Naive thymus-derived CD4-positive, alpha-beta T cell (primary cell): ENCODE measurements at regions not wholly inside any gene's neighbourhood (a gene's known extent, or its start where the extent isn't known, plus 50 kb on each side); places are given as distances from the start of the nearest gene placed in this dataset.

Source experiments
- ATAC-seq: fragments of 150-1000 bp; cut with Tn5 transposase; 2 replicates; pipeline ENCODE4 v1.10.0; 2021; ENCODE audit warnings: mild to moderate bottlenecking, moderate library complexity
- CTCF ChIA-PET: fragments of 350-600 bp; sonication (Branson Sonifier 250); formaldehyde crosslinking; loops from one replicate; lab custom pipeline; 2021; ENCODE audit warnings: antibody characterized with exemption; lab: Charles Lee
- POLR2A ChIA-PET: fragments of 350-600 bp; sonication (Branson Sonifier 250); formaldehyde crosslinking; loops from one replicate; lab custom pipeline; 2021; ENCODE audit warnings: antibody characterized with exemption, inconsistent platforms; lab: Charles Lee
- DNase-seq, 9 donors: peaks; one replicate each; pipeline versions ENCODE4 v3.0.0 to v3.0.0-alpha.2; 2020 to 2022; ENCODE audit warnings: mixed read lengths in 1 of 9
- H3K27ac ChIP-seq: one replicate; pipeline ENCODE4 v1.7.0; 2013; ENCODE audit warnings: mild to moderate bottlenecking, low read depth, low read length, moderate library complexity
- H3K27me3 ChIP-seq, 2 donors: one replicate each; pipeline ENCODE4 v1.7.0; 2013; ENCODE audit warnings: low read length in 2 of 2, mild to moderate bottlenecking in 2 of 2, moderate library complexity in 2 of 2; ENCODE audit not compliant: control insufficient read depth in 2 of 2, insufficient read depth in 2 of 2
- H3K36me3 ChIP-seq, 3 experiments: 1 replicate in 2 of 3; 2 replicates in 1 of 3; pipeline ENCODE4 v1.7.0; 2013; ENCODE audit warnings: low read length in 3 of 3, mild to moderate bottlenecking in 3 of 3, moderate library complexity in 1 of 3; ENCODE audit not compliant: insufficient read depth in 3 of 3, control insufficient read depth in 2 of 3
- H3K4me1 ChIP-seq, 2 donors: one replicate each; pipeline ENCODE4 v1.7.0; 2013; ENCODE audit warnings: low read length in 2 of 2, mild to moderate bottlenecking in 2 of 2, moderate library complexity in 1 of 2; ENCODE audit not compliant: control insufficient read depth in 2 of 2, insufficient read depth in 2 of 2
- H3K4me3 ChIP-seq: 2 replicates; pipeline ENCODE4 v1.7.0; 2013; ENCODE audit warnings: mild to moderate bottlenecking, low read length
- H3K9me3 ChIP-seq, 3 experiments: 1 replicate in 2 of 3; 2 replicates in 1 of 3; pipeline ENCODE4 v1.7.0; 2013; ENCODE audit warnings: low read length in 3 of 3; ENCODE audit not compliant: control insufficient read depth in 2 of 3
- H3K27ac Mint-ChIP-seq, 9 donors: one replicate each; pipeline ENCODE4 v1.8.0; 2020 to 2022; ENCODE audit warnings: mixed read lengths in 9 of 9, mild to moderate bottlenecking in 8 of 9, moderate library complexity in 5 of 9, inconsistent platforms in 2 of 9
- H3K27me3 Mint-ChIP-seq, 5 donors: one replicate each; pipeline ENCODE4 v1.8.0; 2021 to 2022; ENCODE audit warnings: mixed read lengths in 5 of 5, mild to moderate bottlenecking in 1 of 5
- H3K36me3 Mint-ChIP-seq, 5 donors: one replicate each; pipeline ENCODE4 v1.8.0; 2020 to 2022; ENCODE audit warnings: mixed read lengths in 5 of 5, mild to moderate bottlenecking in 3 of 5, inconsistent platforms in 1 of 5
- H3K4me1 Mint-ChIP-seq, 7 donors: one replicate each; pipeline ENCODE4 v1.8.0; 2020 to 2022; ENCODE audit warnings: mixed read lengths in 7 of 7, mild to moderate bottlenecking in 3 of 7, inconsistent platforms in 1 of 7
- H3K4me3 Mint-ChIP-seq, 10 donors: one replicate each; pipeline ENCODE4 v1.8.0; 2020 to 2022; ENCODE audit warnings: mild to moderate bottlenecking in 10 of 10, mixed read lengths in 10 of 10, moderate library complexity in 6 of 10, inconsistent platforms in 2 of 10
- H3K9me3 Mint-ChIP-seq, 11 donors: one replicate each; pipeline ENCODE4 v1.8.0; 2020 to 2022; ENCODE audit warnings: mixed read lengths in 11 of 11, mild to moderate bottlenecking in 4 of 11, inconsistent platforms in 1 of 11, moderate library complexity in 1 of 11
- intact Hi-C, 2 donors: fragments of 100-400 bp; cut with micrococcal nuclease; formaldehyde crosslinking; loops; one replicate each; pipeline ENCODE4 v1.15.1; 2023

DNA sequence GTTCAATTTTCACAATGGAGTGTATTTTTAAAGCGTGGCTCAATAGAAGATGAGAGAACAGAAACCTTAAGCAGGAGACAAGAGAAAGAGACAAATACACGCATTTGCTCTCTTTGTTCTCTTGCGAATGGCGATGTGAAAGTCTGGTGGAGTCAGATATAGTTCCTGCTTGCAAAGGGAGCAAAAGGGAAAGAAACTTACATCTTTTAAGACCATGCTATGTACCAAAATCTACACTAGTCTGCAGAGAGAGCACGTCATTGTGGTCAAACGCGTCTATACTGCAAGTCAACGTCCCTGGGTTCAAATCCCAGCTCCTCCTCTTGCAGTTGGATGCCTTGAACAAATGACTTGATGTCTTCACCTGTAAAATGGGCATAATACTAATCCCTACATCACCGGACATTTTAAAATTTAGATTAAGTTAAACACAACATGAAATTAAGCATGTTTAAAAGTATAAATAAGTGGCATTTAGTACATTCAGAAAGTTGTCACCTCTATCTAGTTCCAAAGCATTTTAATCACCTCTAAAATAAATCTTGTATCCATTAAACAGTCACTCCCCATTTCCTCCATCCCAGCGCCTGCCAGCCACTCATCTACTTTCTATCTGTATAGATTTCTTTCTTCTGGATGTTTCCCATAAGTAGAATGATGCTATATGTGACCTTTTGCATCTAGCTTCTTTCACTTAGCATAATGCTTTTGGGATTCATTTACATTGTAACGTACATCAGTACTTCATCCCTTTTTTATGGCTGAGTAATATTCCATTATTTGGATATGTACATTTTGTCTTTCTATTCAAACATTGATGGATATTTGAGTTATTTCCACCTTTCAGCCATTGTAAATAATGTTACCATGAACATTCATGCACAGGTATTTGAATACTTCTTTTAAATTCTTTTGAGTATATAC, 406.9 kb downstream of the TMEM114 start:
- no peaks in the 10 kb centered on the region for H3K36me3 ChIP-seq
- H3K27ac ChIP-seq = no peak overlapping the region
- H3K9me3 ChIP-seq = no peaks in the 10 kb centered on the region
- no peaks in the 10 kb centered on the region for H3K4me1 ChIP-seq
- intact Hi-C loops = no loop called here
- ATAC-seq (no peak), DNase-seq (no peak)
- no peaks in the 10 kb centered on the region for H3K4me1 Mint-ChIP-seq
- H3K27me3 ChIP-seq = no peaks in the 10 kb centered on the region
- H3K4me3 ChIP-seq = no peak overlapping the region
- no peaks in the 10 kb centered on the region for H3K36me3 Mint-ChIP-seq
- H3K27me3 Mint-ChIP-seq = peaks cover 0 to 9% (median 0%) of the 10 kb centered on the region in 5 donors
- peaks cover 0 to 15% (median 5%) of the 10 kb centered on the region in 11 donors for H3K9me3 Mint-ChIP-seq
- H3K27ac Mint-ChIP-seq = no peak overlapping the region
- H3K4me3 Mint-ChIP-seq = no peak overlapping the region
- CTCF ChIA-PET = no interaction called here
- POLR2A ChIA-PET = no interaction called here

GRCh38 chr16:8182761-8183160, 407.6 kb downstream of the TMEM114 start:
- Histone ChIP-seq H3K36me3 (no peaks in the 10 kb centered on the region), H3K4me3 (no peak overlapping the region), H3K27me3 (no peaks in the 10 kb centered on the region), H3K9me3 (no peaks in the 10 kb centered on the region), H3K4me1 (no peaks in the 10 kb centered on the region), H3K27ac (no peak overlapping the region)
- DNase-seq (no peak), ATAC-seq (no peak)
- intact Hi-C loops = no loop called here
- POLR2A ChIA-PET = no interaction called here
- Mint-ChIP-seq H3K27ac (peak overlapping the region in 1 of 9 donors; percentile 51), H3K36me3 (no peaks in the 10 kb centered on the region), H3K9me3 (peaks cover 0 to 15% (median 5%) of the 10 kb centered on the region in 11 donors), H3K4me3 (no peak overlapping the region), H3K4me1 (no peaks in the 10 kb centered on the region), H3K27me3 (peaks cover 0 to 12% (median 0%) of the 10 kb centered on the region in 5 donors)
- CTCF ChIA-PET = no interaction called here

DNA sequence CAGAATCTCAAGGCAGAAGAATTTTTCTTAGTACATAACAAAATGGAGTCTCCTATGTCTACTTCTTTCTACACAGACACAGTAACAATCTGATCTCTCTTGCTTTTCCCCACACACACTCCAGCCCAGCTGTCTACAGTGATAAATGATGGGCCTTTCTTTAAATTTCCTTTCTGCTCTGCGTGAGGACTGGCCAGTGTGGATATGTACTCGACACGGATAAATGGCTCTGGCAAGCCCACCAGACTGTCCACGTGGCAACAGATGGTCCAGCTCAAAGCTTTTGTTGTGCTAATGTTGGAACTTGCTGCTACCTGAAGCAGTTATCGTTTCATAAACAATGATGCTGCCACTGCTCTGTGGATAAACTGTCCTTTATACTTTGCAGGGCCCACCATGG, 410.7 kb downstream of the TMEM114 start:
- POLR2A ChIA-PET = no interaction called here

GRCh38 chr16:8178271-8178670, 412.0 kb downstream of the TMEM114 start:
- Mint-ChIP-seq H3K4me3 (no peak overlapping the region), H3K4me1 (no peaks in the 10 kb centered on the region), H3K9me3 (peaks cover 0 to 14% (median 2%) of the 10 kb centered on the region in 11 donors), H3K36me3 (no peaks in the 10 kb centered on the region), H3K27ac (no peak overlapping the region), H3K27me3 (peaks cover 0 to 12% (median 0%) of the 10 kb centered on the region in 5 donors)
- DNase-seq (no peak), ATAC-seq (no peak)
- intact Hi-C loops = no loop called here
- no peak overlapping the region for H3K4me3 ChIP-seq
- no peaks in the 10 kb centered on the region for H3K4me1 ChIP-seq
- no peak overlapping the region for H3K27ac ChIP-seq
- no peaks in the 10 kb centered on the region for H3K36me3 ChIP-seq
- no peaks in the 10 kb centered on the region for H3K27me3 ChIP-seq
- CTCF ChIA-PET = no interaction called here
- H3K9me3 ChIP-seq = no peaks in the 10 kb centered on the region
- POLR2A ChIA-PET = no interaction called here

More for the DNA sequence above, 410.7 kb downstream of the TMEM114 start:
- no peak overlapping the region for H3K4me3 Mint-ChIP-seq
- Histone ChIP-seq H3K36me3 (no peaks in the 10 kb centered on the region), H3K9me3 (no peaks in the 10 kb centered on the region), H3K4me3 (no peak overlapping the region), H3K27me3 (no peaks in the 10 kb centered on the region), H3K27ac (no peak overlapping the region), H3K4me1 (no peaks in the 10 kb centered on the region)
- intact Hi-C loops = no loop called here
- no peaks in the 10 kb centered on the region for H3K4me1 Mint-ChIP-seq
- H3K36me3 Mint-ChIP-seq = no peaks in the 10 kb centered on the region
- ATAC-seq (no peak), DNase-seq (no peak)
- peaks cover 0 to 15% (median 3%) of the 10 kb centered on the region in 11 donors for H3K9me3 Mint-ChIP-seq
- peaks cover 0 to 12% (median 0%) of the 10 kb centered on the region in 5 donors for H3K27me3 Mint-ChIP-seq
- CTCF ChIA-PET = no interaction called here
- H3K27ac Mint-ChIP-seq = no peak overlapping the region

DNA sequence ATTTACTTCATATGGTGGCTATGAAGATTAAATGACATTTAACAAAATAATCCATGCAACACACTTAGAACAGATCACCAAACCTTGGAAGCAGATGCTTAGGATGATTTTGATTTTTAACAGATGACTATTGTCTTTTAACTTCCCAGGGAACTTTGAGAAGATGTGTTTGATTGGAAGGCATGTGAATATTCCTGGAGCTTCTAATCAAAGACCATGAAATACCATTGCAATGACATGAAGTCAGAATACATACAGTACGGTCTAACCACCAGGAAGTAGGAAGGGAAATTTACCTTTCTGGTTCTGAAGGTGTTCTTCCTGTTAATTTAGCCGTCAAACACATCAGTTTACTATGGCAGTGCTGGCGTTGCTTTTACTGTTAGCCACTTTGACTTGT, 414.9 kb downstream of the TMEM114 start:
- Histone ChIP-seq H3K27me3 (no peaks in the 10 kb centered on the region), H3K4me3 (no peak overlapping the region), H3K36me3 (no peaks in the 10 kb centered on the region), H3K9me3 (no peaks in the 10 kb centered on the region), H3K27ac (no peak overlapping the region), H3K4me1 (no peaks in the 10 kb centered on the region)
- peaks cover 0 to 12% (median 4%) of the 10 kb centered on the region in 5 donors for H3K27me3 Mint-ChIP-seq
- H3K27ac Mint-ChIP-seq = no peak overlapping the region
- CTCF ChIA-PET = no interaction called here
- peaks cover 0 to 8% (median 5%) of the 10 kb centered on the region in 11 donors for H3K9me3 Mint-ChIP-seq
- H3K4me1 Mint-ChIP-seq = no peaks in the 10 kb centered on the region
- no peak overlapping the region for H3K4me3 Mint-ChIP-seq
- intact Hi-C loops = no loop called here
- ATAC-seq = no peak
- no peaks in the 10 kb centered on the region for H3K36me3 Mint-ChIP-seq
- POLR2A ChIA-PET = no interaction called here
- no peak for DNase-seq

DNA sequence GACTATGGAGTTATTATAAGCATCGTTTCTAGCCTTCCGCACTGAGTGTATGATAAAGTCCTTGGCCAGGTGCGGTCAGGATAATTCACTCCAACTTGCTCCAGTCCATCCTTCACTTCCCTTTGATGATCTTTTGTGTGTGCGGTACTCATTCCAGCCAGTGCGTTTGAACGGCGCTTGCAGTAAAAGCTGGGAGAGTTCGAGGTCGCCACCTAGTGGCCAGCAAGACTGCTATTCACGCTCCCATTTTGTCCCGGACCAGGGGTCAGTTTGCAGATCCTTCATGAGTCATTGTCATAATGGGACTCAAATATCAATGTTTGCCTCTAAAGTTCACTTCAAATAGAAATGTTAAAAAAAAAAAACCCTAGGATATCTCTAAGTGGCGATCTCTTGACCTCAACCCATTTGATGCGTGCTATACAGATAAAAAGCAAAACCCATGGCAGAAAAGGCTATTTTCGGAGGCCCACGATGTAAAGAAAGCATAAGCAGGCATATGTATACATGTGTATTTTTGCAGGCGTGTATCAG, 417.1 kb downstream of the TMEM114 start:
- peak in 1 of 9 donors; percentile 20 for DNase-seq
- no peaks in the 10 kb centered on the region for H3K4me1 Mint-ChIP-seq
- no peaks in the 10 kb centered on the region for H3K36me3 ChIP-seq

More for the DNA sequence above, 417.1 kb downstream of the TMEM114 start:
- peaks cover 0 to 3% (median 0%) of the 10 kb centered on the region in 5 donors for H3K36me3 Mint-ChIP-seq
- Histone ChIP-seq H3K4me1 (no peaks in the 10 kb centered on the region), H3K9me3 (no peaks in the 10 kb centered on the region), H3K4me3 (no peak overlapping the region), H3K27me3 (no peaks in the 10 kb centered on the region), H3K27ac (no peak overlapping the region)
- peaks cover 0 to 17% (median 10%) of the 10 kb centered on the region in 11 donors for H3K9me3 Mint-ChIP-seq
- POLR2A ChIA-PET = no interaction called here
- no peak overlapping the region for H3K4me3 Mint-ChIP-seq
- CTCF ChIA-PET = no interaction called here
- H3K27ac Mint-ChIP-seq = no peak overlapping the region
- peaks cover 0 to 7% (median 0%) of the 10 kb centered on the region in 5 donors for H3K27me3 Mint-ChIP-seq
- intact Hi-C loops = no loop called here
- ATAC-seq = no peak
